GM12892 (cell line): ENCODE measurements at regions not wholly inside any gene's neighbourhood (a gene's known extent, or its start where the extent isn't known, plus 50 kb on each side); places are given as distances from the start of the nearest gene placed in this dataset.

Source experiments
- POLR2A ChIP-seq: IDR thresholded peaks from 2 replicates; pipeline ENCODE4 v1.6.1; 2011; ENCODE audit warnings: low read depth, low read length, control low read depth
- POLR2AphosphoS5 ChIP-seq: IDR thresholded peaks from 2 replicates; pipeline ENCODE4 v1.6.1; 2011; ENCODE audit warnings: low read depth, low read length, control low read depth
- TAF1 ChIP-seq: IDR thresholded peaks from 2 replicates; pipeline ENCODE4 v1.6.1; 2011; ENCODE audit warnings: low read depth, mild to moderate bottlenecking, control low read depth, low read length, borderline replicate concordance

GRCh38 chr15:62250186-62250585 lies 85.1 kb upstream of the C2CD4B start:
- TF ChIP-seq POLR2A (no peak), TAF1 (no peak), POLR2AphosphoS5 (no peak)
